IPS-15b (cell line): ENCODE measurements at regions not wholly inside any gene's neighbourhood (a gene's known extent, or its start where the extent isn't known, plus 50 kb on each side); places are given as distances from the start of the nearest gene placed in this dataset.

Experiments used
- H3K27me3 ChIP-seq: one replicate; pipeline ENCODE4 v1.6.1; 2013; ENCODE audit warnings: low read length; ENCODE audit not compliant: control insufficient read depth, insufficient read depth
- H3K36me3 ChIP-seq: one replicate; pipeline ENCODE4 v1.6.1; 2013; ENCODE audit warnings: low read length; ENCODE audit not compliant: control insufficient read depth, insufficient read depth
- H3K4me1 ChIP-seq: one replicate; pipeline ENCODE4 v1.6.1; 2013; ENCODE audit warnings: mild to moderate bottlenecking, low read length; ENCODE audit not compliant: control insufficient read depth, insufficient read depth
- H3K4me3 ChIP-seq: one replicate; pipeline ENCODE4 v1.5.1; 2013; ENCODE audit warnings: low read depth, low read length
- H3K9ac ChIP-seq: one replicate; pipeline ENCODE4 v1.6.1; 2013; ENCODE audit warnings: low read depth, mild to moderate bottlenecking, low read length
- H3K9me3 ChIP-seq: one replicate; pipeline ENCODE4 v1.6.1; 2013; ENCODE audit warnings: mild to moderate bottlenecking, low read length; ENCODE audit not compliant: control insufficient read depth, insufficient read depth

DNA sequence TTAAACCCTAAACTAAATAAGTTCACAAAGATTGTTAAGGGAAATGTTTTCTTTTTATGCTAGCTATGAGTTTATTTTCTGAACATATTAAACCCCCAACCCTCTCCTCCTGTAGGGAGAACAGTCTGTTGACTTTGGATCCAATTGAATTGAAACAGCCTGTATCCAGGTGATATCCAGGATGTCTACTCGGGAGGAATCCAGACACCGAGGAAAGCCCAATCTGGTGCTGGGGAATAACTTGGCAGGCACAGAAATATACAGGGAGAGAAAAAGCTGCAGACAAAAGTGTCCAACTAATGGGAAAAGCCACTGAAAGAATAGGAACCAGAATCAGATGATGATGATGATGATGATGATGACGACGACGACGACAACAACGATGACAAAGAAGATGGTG, 93.9 kb upstream of the API5 start:
- Histone ChIP-seq H3K36me3 (no peaks in the 10 kb centered on the region), H3K4me3 (no peak overlapping the region), H3K9me3 (no peaks in the 10 kb centered on the region), H3K9ac (no peak overlapping the region), H3K27me3 (no peaks in the 10 kb centered on the region), H3K4me1 (peaks cover 3% of the 10 kb centered on the region)

DNA sequence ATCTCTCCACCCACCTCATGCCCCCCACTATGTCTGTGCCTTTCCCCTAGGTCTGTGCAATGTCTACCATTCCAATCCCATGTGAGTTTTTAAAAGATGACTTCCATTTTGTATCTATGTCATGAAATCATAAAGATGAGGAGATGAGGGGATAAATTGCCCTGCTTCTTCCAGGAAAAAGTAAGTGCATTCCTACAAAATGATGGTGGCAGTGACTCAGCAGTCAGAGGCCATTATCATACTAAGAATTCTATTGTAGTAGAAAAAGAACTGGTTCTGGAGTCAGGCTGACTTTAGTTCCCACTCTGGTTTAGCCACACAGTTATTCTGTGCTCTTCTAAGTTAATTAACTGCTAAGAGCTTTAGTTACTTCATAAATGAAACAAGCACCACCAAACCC, 89.6 kb upstream of the API5 start:
- no peak overlapping the region for H3K4me3 ChIP-seq
- no peaks in the 10 kb centered on the region for H3K36me3 ChIP-seq
- H3K9me3 ChIP-seq: no peaks in the 10 kb centered on the region
- no peaks in the 10 kb centered on the region for H3K27me3 ChIP-seq
- H3K4me1 ChIP-seq: peaks cover 3% of the 10 kb centered on the region
- no peak overlapping the region for H3K9ac ChIP-seq

DNA sequence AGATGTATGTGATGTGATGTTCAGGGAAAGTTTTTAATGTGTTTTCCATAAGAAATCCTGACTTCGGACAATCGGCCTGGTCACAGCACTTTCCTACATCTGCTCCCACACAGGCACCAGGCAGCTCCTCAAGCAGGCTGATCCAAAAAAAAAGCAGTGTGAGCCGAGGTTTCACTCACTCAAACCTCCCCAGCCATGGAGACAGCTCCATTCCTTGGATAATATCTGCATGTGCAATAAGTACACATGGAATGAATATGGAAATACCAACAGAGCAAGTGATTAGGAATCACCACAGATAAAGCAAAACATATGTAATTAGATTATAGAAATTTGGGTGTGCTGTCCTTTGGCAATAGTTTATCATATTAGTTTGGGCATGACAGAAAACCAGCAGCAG, 88.8 kb upstream of the API5 start:
- Histone ChIP-seq H3K9ac (no peak overlapping the region), H3K4me3 (no peak overlapping the region), H3K36me3 (no peaks in the 10 kb centered on the region)

GRCh38 chr11:43234881-43235280, 76.9 kb upstream of the API5 start:
- Histone ChIP-seq H3K36me3 (no peaks in the 10 kb centered on the region), H3K4me3 (no peak overlapping the region), H3K4me1 (no peaks in the 10 kb centered on the region), H3K9ac (no peak overlapping the region), H3K27me3 (no peaks in the 10 kb centered on the region), H3K9me3 (no peaks in the 10 kb centered on the region)

More for the DNA sequence above, 88.8 kb upstream of the API5 start:
- Histone ChIP-seq H3K9me3 (no peaks in the 10 kb centered on the region), H3K4me1 (peaks cover 3% of the 10 kb centered on the region), H3K27me3 (no peaks in the 10 kb centered on the region)

GRCh38 chr11:43238341-43238740, 73.5 kb upstream of the API5 start:
- Histone ChIP-seq H3K9me3 (no peaks in the 10 kb centered on the region), H3K4me3 (no peak overlapping the region), H3K9ac (no peak overlapping the region), H3K27me3 (no peaks in the 10 kb centered on the region), H3K4me1 (no peaks in the 10 kb centered on the region), H3K36me3 (no peaks in the 10 kb centered on the region)

- Histone ChIP-seq H3K9ac (no peak overlapping the region), H3K36me3 (no peaks in the 10 kb centered on the region), H3K4me1 (no peaks in the 10 kb centered on the region), H3K9me3 (no peaks in the 10 kb centered on the region), H3K4me3 (no peak overlapping the region), H3K27me3 (no peaks in the 10 kb centered on the region)
These were observed 72.0 kb upstream of the API5 start for GRCh38 chr11:43239791-43240190.

GRCh38 chr11:43242401-43242800, 69.4 kb upstream of the API5 start:
- no peaks in the 10 kb centered on the region for H3K4me1 ChIP-seq
- no peaks in the 10 kb centered on the region for H3K27me3 ChIP-seq
- no peaks in the 10 kb centered on the region for H3K9me3 ChIP-seq
- no peaks in the 10 kb centered on the region for H3K36me3 ChIP-seq
- no peak overlapping the region for H3K9ac ChIP-seq
- no peak overlapping the region for H3K4me3 ChIP-seq

GRCh38 chr11:43243927-43244326, 67.9 kb upstream of the API5 start:
- no peaks in the 10 kb centered on the region for H3K27me3 ChIP-seq
- no peaks in the 10 kb centered on the region for H3K4me1 ChIP-seq
- H3K9me3 ChIP-seq: no peaks in the 10 kb centered on the region
- H3K36me3 ChIP-seq: no peaks in the 10 kb centered on the region
- H3K9ac ChIP-seq: no peak overlapping the region
- no peak overlapping the region for H3K4me3 ChIP-seq

DNA sequence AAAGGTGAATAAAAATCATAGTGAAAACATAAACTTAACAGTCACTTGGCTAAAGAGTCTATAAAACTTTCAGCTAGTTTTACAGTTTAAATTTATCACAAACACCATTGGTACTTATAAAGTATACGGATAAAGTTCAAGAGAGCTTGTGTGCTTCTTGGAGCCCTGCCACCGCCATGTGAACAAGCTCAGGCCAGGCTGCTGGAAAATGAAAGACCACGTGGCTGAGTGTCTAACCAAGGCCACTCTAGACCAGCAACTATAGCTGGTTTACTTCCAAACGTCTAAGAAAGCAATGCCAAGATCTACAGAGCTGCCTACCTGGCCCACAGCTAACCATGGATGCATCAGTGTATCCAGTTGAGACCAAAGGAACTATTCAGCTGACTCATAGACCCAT, 66.3 kb upstream of the API5 start:
- Histone ChIP-seq H3K4me1 (no peaks in the 10 kb centered on the region), H3K4me3 (no peak overlapping the region), H3K36me3 (no peaks in the 10 kb centered on the region), H3K27me3 (no peaks in the 10 kb centered on the region), H3K9ac (no peak overlapping the region), H3K9me3 (no peaks in the 10 kb centered on the region)

DNA sequence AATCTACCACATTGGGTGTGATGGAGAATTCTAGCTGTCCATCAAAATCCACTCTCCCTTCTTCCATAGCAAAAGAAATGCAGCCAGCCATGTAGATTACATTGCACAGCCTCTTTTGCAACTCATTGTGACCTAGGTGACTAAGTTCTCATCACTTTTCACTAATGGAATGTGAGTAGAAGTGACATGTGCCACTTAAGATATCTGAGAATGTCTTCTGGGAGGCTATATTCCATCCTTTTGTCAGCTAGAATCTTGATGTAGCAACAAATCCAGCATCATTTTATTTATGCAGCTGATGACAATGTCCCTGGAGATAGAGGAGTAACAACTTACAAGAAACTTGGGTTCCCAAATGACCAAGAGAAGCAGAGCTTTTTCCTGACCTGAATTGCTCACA, 61.5 kb upstream of the API5 start:
- Histone ChIP-seq H3K9me3 (no peaks in the 10 kb centered on the region), H3K9ac (no peak overlapping the region), H3K36me3 (no peaks in the 10 kb centered on the region), H3K27me3 (no peaks in the 10 kb centered on the region), H3K4me3 (no peak overlapping the region), H3K4me1 (no peaks in the 10 kb centered on the region)

- Histone ChIP-seq H3K9me3 (no peaks in the 10 kb centered on the region), H3K9ac (no peak overlapping the region), H3K4me3 (no peak overlapping the region), H3K36me3 (no peaks in the 10 kb centered on the region), H3K27me3 (no peaks in the 10 kb centered on the region), H3K4me1 (no peaks in the 10 kb centered on the region)
These were observed 50.0 kb upstream of the API5 start for GRCh38 chr11:43261775-43262174.
